PC-3 (cell line): ENCODE measurements at regions not wholly inside any gene's neighbourhood (a gene's known extent, or its start where the extent isn't known, plus 50 kb on each side); places are given as distances from the start of the nearest gene placed in this dataset.

Source experiments
- EZH2 ChIP-seq: fragments of 300-600 bp; sonication (generic); IDR thresholded peaks from one replicate; pipeline ENCODE4 v1.6.1; 2017; ENCODE audit warnings: antibody characterized with exemption, mild to moderate bottlenecking, low read length; ENCODE audit not compliant: unreplicated experiment
- EZH2phosphoT487 ChIP-seq: fragments of 300-600 bp; sonication (generic); IDR thresholded peaks from 2 replicates; pipeline ENCODE4 v1.6.1; 2018; ENCODE audit warnings: mild to moderate bottlenecking, antibody characterized with exemption, low read length, borderline replicate concordance
- TF ChIP-seq, protein P1 (sequence below): fragments of 300-600 bp; sonication (generic); conservative IDR thresholded peaks from 2 replicates; pipeline ENCODE4 v1.5.1; 2017; ENCODE audit warnings: antibody characterized with exemption, low read depth, mild to moderate bottlenecking, low read length

- TF ChIP-seq, protein P1, sequence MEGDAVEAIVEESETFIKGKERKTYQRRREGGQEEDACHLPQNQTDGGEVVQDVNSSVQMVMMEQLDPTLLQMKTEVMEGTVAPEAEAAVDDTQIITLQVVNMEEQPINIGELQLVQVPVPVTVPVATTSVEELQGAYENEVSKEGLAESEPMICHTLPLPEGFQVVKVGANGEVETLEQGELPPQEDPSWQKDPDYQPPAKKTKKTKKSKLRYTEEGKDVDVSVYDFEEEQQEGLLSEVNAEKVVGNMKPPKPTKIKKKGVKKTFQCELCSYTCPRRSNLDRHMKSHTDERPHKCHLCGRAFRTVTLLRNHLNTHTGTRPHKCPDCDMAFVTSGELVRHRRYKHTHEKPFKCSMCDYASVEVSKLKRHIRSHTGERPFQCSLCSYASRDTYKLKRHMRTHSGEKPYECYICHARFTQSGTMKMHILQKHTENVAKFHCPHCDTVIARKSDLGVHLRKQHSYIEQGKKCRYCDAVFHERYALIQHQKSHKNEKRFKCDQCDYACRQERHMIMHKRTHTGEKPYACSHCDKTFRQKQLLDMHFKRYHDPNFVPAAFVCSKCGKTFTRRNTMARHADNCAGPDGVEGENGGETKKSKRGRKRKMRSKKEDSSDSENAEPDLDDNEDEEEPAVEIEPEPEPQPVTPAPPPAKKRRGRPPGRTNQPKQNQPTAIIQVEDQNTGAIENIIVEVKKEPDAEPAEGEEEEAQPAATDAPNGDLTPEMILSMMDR = no peak
- TF ChIP-seq EZH2 (no peak), EZH2phosphoT487 (no peak)
Observed at GRCh38 chr4:71186257-71186565, 152.6 kb upstream of the SLC4A4 start.
